ENCODE measurements at regions not wholly inside any gene's neighbourhood (a gene's known extent, or its start where the extent isn't known, plus 50 kb on each side); places are given as distances from the start of the nearest gene placed in this dataset.
"Not testable (repeated sequence)": the region's sequence is repeated elsewhere in the genome, so short reads cannot be mapped to it uniquely, and the experiment has no call there.

GRCh38 chr4:162865102-162865501, 301.6 kb downstream of the NAF1 start:
- H3K4me3 ChIP-seq (ENCODE audit: low read depth, low read length), result no peak overlapping the region
- peak; percentile 9 for TF ChIP-seq CTCF (IDR thresholded peaks at IDR 0.05; ENCODE audit: insufficient read depth, low read depth, low read length, missing control alignments)
- DNase-seq (ENCODE audit: low read depth), result peak; percentile 37

GRCh38 chr4:162853788-162854187, 312.9 kb downstream of the NAF1 start:
- no peak for TF ChIP-seq CTCF (IDR thresholded peaks at IDR 0.05; ENCODE audit: insufficient read depth, low read depth, low read length, missing control alignments)
- DNase-seq (ENCODE audit: low read depth), result no peak
- H3K4me3 ChIP-seq (ENCODE audit: low read depth, low read length), result no peak overlapping the region

- no peak overlapping the region for H3K4me3 ChIP-seq (ENCODE audit: low read depth, low read length)
- no peak for DNase-seq (ENCODE audit: low read depth)
- no peak for TF ChIP-seq CTCF (IDR thresholded peaks at IDR 0.05; ENCODE audit: insufficient read depth, low read depth, low read length, missing control alignments)
Measured at GRCh38 chr4:162852642-162853041, 314.0 kb downstream of the NAF1 start.

GRCh38 chr4:162851241-162851758, 315.4 kb downstream of the NAF1 start:
- H3K4me3 ChIP-seq (ENCODE audit: low read depth, low read length), result not testable (repeated sequence)
- DNase-seq (ENCODE audit: low read depth), result peak; percentile 24

- H3K4me3 ChIP-seq (ENCODE audit: low read depth, low read length), result no peak overlapping the region
- TF ChIP-seq CTCF (IDR thresholded peaks at IDR 0.05; ENCODE audit: insufficient read depth, low read depth, low read length, missing control alignments), result no peak
Measured at GRCh38 chr4:162849937-162850336, 316.8 kb downstream of the NAF1 start.

GRCh38 chr4:162847945-162848549, 318.6 kb downstream of the NAF1 start:
- H3K4me3 ChIP-seq (ENCODE audit: low read depth, low read length), result no peak overlapping the region
- TF ChIP-seq CTCF (IDR thresholded peaks at IDR 0.05; ENCODE audit: insufficient read depth, low read depth, low read length, missing control alignments), result no peak
- DNase-seq (ENCODE audit: low read depth), result no peak

More at GRCh38 chr4:162849937-162850336, 316.8 kb downstream of the NAF1 start:
- no peak for DNase-seq (ENCODE audit: low read depth)

- TF ChIP-seq CTCF (IDR thresholded peaks at IDR 0.05; ENCODE audit: insufficient read depth, low read depth, low read length, missing control alignments), result no peak
- DNase-seq (ENCODE audit: low read depth), result no peak
- H3K4me3 ChIP-seq (ENCODE audit: low read depth, low read length), result no peak overlapping the region
Measured at GRCh38 chr4:162841753-162842152, 324.9 kb downstream of the NAF1 start.

Measured in GM12865 (cell line).